IMR-90 (cell line): ENCODE measurements at regions not wholly inside any gene's neighbourhood (a gene's known extent, or its start where the extent isn't known, plus 50 kb on each side); places are given as distances from the start of the nearest gene placed in this dataset.
A peak's percentile ranks its signal among the peaks of the same experiment; 100 is the strongest.

Experiments used
- ATAC-seq: fragments of 200-7000 bp; cut with Tn5 transposase; 2 replicates; pipeline ENCODE4 v1.9.1; 2020; ENCODE audit warnings: low read depth, mild to moderate bottlenecking, moderate library complexity
- BruUV-seq: library from RNA; stranded (reverse); fragments of 400-500 nt; replicated peaks from 2 replicates; lab custom pipeline; 2021; lab: Mats Ljungman, UMichigan
- CTCF ChIA-PET: fragments of 300-600 bp; formaldehyde crosslinking; extraction: SDS; loops from one replicate; lab custom pipeline; 2021; ENCODE audit warnings: antibody characterized with exemption; lab: Yijun Ruan, JAX
- POLR2A ChIA-PET: fragments of 300-600 bp; sonication (Branson Sonifier 250); formaldehyde crosslinking; loops from one replicate; lab custom pipeline; 2022; ENCODE audit warnings: antibody characterized with exemption; ENCODE audit not compliant: unreplicated experiment; lab: Charles Lee
- DNase-seq: peaks from one replicate; pipeline ENCODE4 v3.0.0; 2013
- H2AFZ ChIP-seq: replicated peaks from 2 replicates; pipeline ENCODE3; 2013; ENCODE audit warnings: low read length, mild to moderate bottlenecking; ENCODE audit not compliant: poor library complexity
- H2AK5ac ChIP-seq: 2 replicates; pipeline ENCODE4 v1.6.1; 2013; ENCODE audit warnings: low read depth, low read length, inconsistent platforms
- H2AK9ac ChIP-seq: replicated peaks from 2 replicates; pipeline ENCODE3; 2013; ENCODE audit warnings: mild to moderate bottlenecking, low read depth, low read length, moderate library complexity; ENCODE audit not compliant: poor library complexity
- H2BK120ac ChIP-seq: 2 replicates; pipeline ENCODE4 v1.6.1; 2013; ENCODE audit warnings: low read depth, low read length, inconsistent platforms
- H2BK15ac ChIP-seq: 3 replicates; pipeline ENCODE4 v1.6.1; 2013; ENCODE audit warnings: low read depth, low read length, inconsistent platforms
- H2BK20ac ChIP-seq: 2 replicates; pipeline ENCODE4 v1.6.1; 2013; ENCODE audit warnings: low read depth, mild to moderate bottlenecking, inconsistent platforms, low read length, moderate library complexity
- H2BK5ac ChIP-seq: 2 replicates; pipeline ENCODE4 v1.6.1; 2013; ENCODE audit warnings: mild to moderate bottlenecking, low read depth, low read length, inconsistent platforms; ENCODE audit not compliant: poor library complexity, severe bottlenecking
- H3K14ac ChIP-seq: replicated peaks from 2 replicates; pipeline ENCODE4 v1.6.1; 2013; ENCODE audit warnings: low read depth, low read length, inconsistent platforms
- H3K18ac ChIP-seq: 2 replicates; pipeline ENCODE4 v1.6.1; 2013; ENCODE audit warnings: low read depth, low read length, control low read depth
- H3K23ac ChIP-seq: 2 replicates; pipeline ENCODE4 v1.6.1; 2013; ENCODE audit warnings: low read depth, low read length, inconsistent platforms
- H3K27ac ChIP-seq: 2 replicates; pipeline ENCODE4 v1.5.1; 2013; ENCODE audit warnings: mild to moderate bottlenecking, control low read depth, low read length; ENCODE audit not compliant: insufficient read depth
- H3K27me3 ChIP-seq: 2 replicates; pipeline ENCODE4 v1.6.1; 2013; ENCODE audit warnings: low read length; ENCODE audit not compliant: control insufficient read depth, insufficient read depth
- H3K36me3 ChIP-seq: 2 replicates; pipeline ENCODE4 v1.6.1; 2013; ENCODE audit warnings: low read length, mixed read lengths; ENCODE audit not compliant: control insufficient read depth, insufficient read depth
- H3K4ac ChIP-seq: 2 replicates; pipeline ENCODE4 v1.6.1; 2013; ENCODE audit warnings: low read depth, low read length, inconsistent platforms
- H3K4me1 ChIP-seq: 2 replicates; pipeline ENCODE4 v1.6.1; 2013; ENCODE audit warnings: low read length, mixed read lengths; ENCODE audit not compliant: control insufficient read depth, insufficient read depth
- H3K4me2 ChIP-seq: 2 replicates; pipeline ENCODE4 v1.6.1; 2013; ENCODE audit warnings: low read depth, mild to moderate bottlenecking, control low read depth, low read length, moderate library complexity
- H3K4me3 ChIP-seq: 2 replicates; pipeline ENCODE4 v1.5.1; 2013; ENCODE audit warnings: low read depth, mild to moderate bottlenecking, control low read depth, low read length, moderate library complexity; ENCODE audit not compliant: insufficient read depth
- H3K56ac ChIP-seq: 2 replicates; pipeline ENCODE4 v1.6.1; 2013; ENCODE audit warnings: low read length, inconsistent platforms; ENCODE audit not compliant: insufficient read depth; ENCODE audit errors: extremely low read depth
- H3K79me1 ChIP-seq, 2 experiments: 2 replicates each; pipeline ENCODE4 v1.6.1; 2013; ENCODE audit warnings: low read length in 2 of 2, inconsistent platforms in 1 of 2, low read depth in 1 of 2
- H3K9ac ChIP-seq: 2 replicates; pipeline ENCODE4 v1.6.1; 2013; ENCODE audit warnings: low read depth, low read length, control low read depth
- H3K9me1 ChIP-seq: 2 replicates; pipeline ENCODE4 v1.6.1; 2013; ENCODE audit warnings: low read length, inconsistent platforms; ENCODE audit not compliant: insufficient read depth
- H3K9me3 ChIP-seq: 2 replicates; pipeline ENCODE4 v1.6.1; 2013; ENCODE audit warnings: low read length; ENCODE audit not compliant: control insufficient read depth, insufficient read depth
- H4K20me1 ChIP-seq: 2 replicates; pipeline ENCODE4 v1.6.1; 2013; ENCODE audit warnings: low read length, inconsistent platforms; ENCODE audit not compliant: insufficient read depth
- H4K5ac ChIP-seq: 2 replicates; pipeline ENCODE4 v1.6.1; 2013; ENCODE audit warnings: mild to moderate bottlenecking, low read depth, low read length, control low read depth
- H4K8ac ChIP-seq, 2 experiments: 2 replicates each; pipeline ENCODE4 v1.6.1; 2013; ENCODE audit warnings: low read depth in 2 of 2, low read length in 2 of 2, control low read depth in 1 of 2, inconsistent platforms in 1 of 2
- H4K91ac ChIP-seq: 2 replicates; pipeline ENCODE4 v1.6.1; 2013; ENCODE audit warnings: low read depth, low read length, inconsistent platforms; ENCODE audit not compliant: insufficient read depth
- BHLHE40 ChIP-seq: fragments of 150-350 bp; IDR thresholded peaks from 2 replicates; pipeline ENCODE4 v1.6.1; 2016; ENCODE audit warnings: mild to moderate bottlenecking, low read depth, low read length
- CEBPB ChIP-seq: IDR thresholded peaks from 2 replicates; pipeline ENCODE4 v1.6.1; 2012; ENCODE audit warnings: low read depth, low read length, improper control_type of control experiment
- CHD1 ChIP-seq: IDR thresholded peaks from 2 replicates; pipeline ENCODE4 v1.6.1; 2012; ENCODE audit warnings: low read depth, low read length, improper control_type of control experiment
- CTCF ChIP-seq: conservative IDR thresholded peaks from 2 replicates; pipeline ENCODE4 v1.5.1; 2012; ENCODE audit warnings: mild to moderate bottlenecking, low read depth, low read length, improper control_type of control experiment
- MAFK ChIP-seq: IDR thresholded peaks from 2 replicates; pipeline ENCODE4 v1.6.1; 2012; ENCODE audit warnings: low read depth, low read length, improper control_type of control experiment
- MAZ ChIP-seq: IDR thresholded peaks from 2 replicates; pipeline ENCODE4 v1.6.1; 2012; ENCODE audit warnings: low read depth, mild to moderate bottlenecking, low read length, improper control_type of control experiment, moderate library complexity, borderline replicate concordance
- MXI1 ChIP-seq: IDR thresholded peaks from 2 replicates; pipeline ENCODE4 v1.6.1; 2012; ENCODE audit warnings: low read depth, mild to moderate bottlenecking, low read length, moderate library complexity, borderline replicate concordance
- NFE2L2 ChIP-seq: fragments of 150-350 bp; IDR thresholded peaks from 2 replicates; pipeline ENCODE4 v1.6.1; 2016; ENCODE audit warnings: low read depth, mild to moderate bottlenecking, low read length
- POLR2A ChIP-seq: IDR thresholded peaks from 2 replicates; pipeline ENCODE4 v1.6.1; 2012; ENCODE audit warnings: mild to moderate bottlenecking, low read depth, low read length
- RAD21 ChIP-seq: IDR thresholded peaks from 2 replicates; pipeline ENCODE4 v1.6.1; 2012; ENCODE audit warnings: low read length, improper control_type of control experiment
- RCOR1 ChIP-seq: IDR thresholded peaks from 2 replicates; pipeline ENCODE4 v1.6.1; 2012; ENCODE audit warnings: mild to moderate bottlenecking, low read length, improper control_type of control experiment; ENCODE audit not compliant: insufficient replicate concordance
- RFX5 ChIP-seq: IDR thresholded peaks from 2 replicates; pipeline ENCODE4 v1.8.0; 2012; ENCODE audit warnings: low read depth, mild to moderate bottlenecking, low read length, moderate library complexity
- SMC3 ChIP-seq: fragments of 150-350 bp; IDR thresholded peaks from 2 replicates; pipeline ENCODE4 v1.6.1; 2016; ENCODE audit warnings: low read depth, mild to moderate bottlenecking, antibody characterized with exemption, low read length, moderate library complexity
- USF2 ChIP-seq: fragments of 150-350 bp; IDR thresholded peaks from 2 replicates; pipeline ENCODE4 v1.6.1; 2017; ENCODE audit warnings: mild to moderate bottlenecking, antibody characterized with exemption, low read length, low read depth
- WGBS, 2 experiments: methylation state at CpG; one replicate each; pipeline versions ENCODE4 v1.1.5 to v1.1.7; 2013; ENCODE audit warnings: missing lambda C conversion rate in 2 of 2; ENCODE audit not compliant: insufficient read length in 1 of 2; ENCODE audit errors: extremely low coverage in 2 of 2; 5-methylcytosine and 5-hydroxymethylcytosine counted together
- dilution Hi-C: fragments of 300-500 bp; cut with HindIII; formaldehyde crosslinking; loops from one replicate; pipeline ENCODE4 v1.14.3; 2018; ENCODE audit warnings: low sequenced_read_pairs; ENCODE audit not compliant: unreplicated experiment
- in situ Hi-C: fragments of 300-500 bp; cut with MboI; formaldehyde crosslinking; loops from 3 replicates; pipeline ENCODE4 v1.14.3; 2019; ENCODE audit warnings: low sequenced_read_pairs, inconsistent platforms, mixed read lengths
- intact Hi-C: fragments of 100-400 bp; cut with micrococcal nuclease; formaldehyde crosslinking; loops from 2 replicates; pipeline ENCODE4 v1.10.0; 2022
- TF ChIP-seq, protein P1 (sequence below): fragments of 150-350 bp; IDR thresholded peaks from 2 replicates; pipeline ENCODE4 v1.6.1; 2016; ENCODE audit warnings: low read depth, mild to moderate bottlenecking, low read length, moderate library complexity, borderline replicate concordance

DNA sequence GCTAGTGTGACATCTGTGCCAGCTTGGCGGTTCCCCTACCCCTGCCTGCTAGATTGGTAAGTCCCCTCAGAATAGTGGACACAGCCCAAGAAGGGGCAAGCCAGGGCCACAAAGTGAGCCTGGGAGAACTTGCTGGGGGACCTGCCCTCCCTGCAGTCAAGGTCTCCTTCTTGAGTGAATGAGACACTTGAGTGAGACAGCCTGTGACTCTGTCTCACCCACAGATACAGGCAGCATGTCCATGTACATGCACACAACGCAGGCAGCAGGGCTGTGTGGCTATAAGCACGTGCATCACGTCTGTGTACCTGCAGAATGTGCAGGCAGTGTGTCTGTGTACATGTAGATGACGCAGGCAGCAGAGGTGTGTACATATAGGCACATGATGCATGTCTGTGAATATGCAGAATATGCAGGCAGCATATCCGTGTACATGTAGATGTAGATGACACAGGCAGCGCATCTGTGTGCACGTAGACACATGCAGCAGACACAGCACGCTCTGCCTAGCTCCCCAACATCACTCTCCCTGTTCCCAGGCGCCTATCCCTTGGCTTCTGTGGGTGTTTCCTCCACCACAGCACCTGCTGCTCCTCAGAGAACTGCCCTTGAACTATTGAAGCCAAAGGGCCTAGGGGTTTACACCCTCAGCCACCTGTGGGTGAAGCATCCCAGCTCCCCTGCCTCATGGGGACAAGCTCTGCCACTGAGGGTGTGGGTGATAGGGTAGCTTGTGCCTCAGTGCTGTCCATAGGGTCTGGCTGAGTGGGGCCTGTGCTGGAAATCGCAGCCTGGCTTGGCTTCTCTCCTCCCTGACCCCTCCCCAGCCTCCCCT, 147.2 kb upstream of the TWIST2 start:
- Histone ChIP-seq H3K4me2 (no peak overlapping the region), H3K9ac (no peak overlapping the region), H2BK5ac (no peak overlapping the region), H3K4ac (0 out of 2 replicates have a peak overlapping the region, but pooled peaks have one; percentile 6), H3K4me3 (no peak overlapping the region), H2AK9ac (peak overlapping the region; percentile 45), H3K9me3 (no peaks in the 10 kb centered on the region), H3K23ac (no peak overlapping the region), H3K14ac (no peak overlapping the region), H2BK15ac (no peak overlapping the region), H4K8ac (no peak overlapping the region), H3K18ac (no peak overlapping the region), H3K27ac (no peak overlapping the region), H2AK5ac (peak overlapping the region; percentile 33; the same call in 1 of the 2 replicates), H4K91ac (peak overlapping the region; percentile 24; the same call in 1 of the 2 replicates), H3K56ac (no peak overlapping the region), H3K27me3 (peaks cover 2% of the 10 kb centered on the region; the same call in 1 of the 2 replicates), H3K36me3 (no peaks in the 10 kb centered on the region), H3K4me1 (peaks cover 8% of the 10 kb centered on the region; the same call in 1 of the 2 replicates), H3K79me1 (no peaks in the 10 kb centered on the region), H4K20me1 (no peaks in the 10 kb centered on the region), H4K5ac (no peak overlapping the region), H2AFZ (peak overlapping the region; percentile 37), H2BK120ac (no peak overlapping the region), H2BK20ac (peak overlapping the region; percentile 10; the same call in 1 of the 2 replicates), H3K9me1 (peaks cover 8% of the 10 kb centered on the region; the same call in 1 of the 2 replicates)
- ATAC-seq (no peak), DNase-seq (no peak)
- POLR2A ChIA-PET = no interaction called here
- no TSS peak for BruUV-seq
- 93% methylated on average over 6 of the region's 11 CpGs; no CpG with 5 or more reads in 1 of the 2 experiments for WGBS, 2 experiments
- dilution Hi-C loops (no loop called here), in situ Hi-C loops (no loop called here), intact Hi-C loops (no loop called here)
- CTCF ChIA-PET = no interaction called here
- no peak for TF ChIP-seq CEBPB
- TF ChIP-seq NFE2L2 = no peak
- no peak for TF ChIP-seq RFX5
- TF ChIP-seq SMC3 = no peak
- TF ChIP-seq MAZ = no peak
- TF ChIP-seq RAD21 = no peak
- TF ChIP-seq RCOR1 = no peak
- no peak for TF ChIP-seq CTCF
- TF ChIP-seq, protein P1, sequence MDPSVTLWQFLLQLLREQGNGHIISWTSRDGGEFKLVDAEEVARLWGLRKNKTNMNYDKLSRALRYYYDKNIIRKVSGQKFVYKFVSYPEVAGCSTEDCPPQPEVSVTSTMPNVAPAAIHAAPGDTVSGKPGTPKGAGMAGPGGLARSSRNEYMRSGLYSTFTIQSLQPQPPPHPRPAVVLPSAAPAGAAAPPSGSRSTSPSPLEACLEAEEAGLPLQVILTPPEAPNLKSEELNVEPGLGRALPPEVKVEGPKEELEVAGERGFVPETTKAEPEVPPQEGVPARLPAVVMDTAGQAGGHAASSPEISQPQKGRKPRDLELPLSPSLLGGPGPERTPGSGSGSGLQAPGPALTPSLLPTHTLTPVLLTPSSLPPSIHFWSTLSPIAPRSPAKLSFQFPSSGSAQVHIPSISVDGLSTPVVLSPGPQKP = no peak
- no peak for TF ChIP-seq USF2
- no peak for TF ChIP-seq MXI1
- TF ChIP-seq BHLHE40 = no peak
- TF ChIP-seq POLR2A = no peak
- TF ChIP-seq CHD1 = no peak
- no peak for TF ChIP-seq MAFK
